ENCODE measurements at regions not wholly inside any gene's neighbourhood (a gene's known extent, or its start where the extent isn't known, plus 50 kb on each side); places are given as distances from the start of the nearest gene placed in this dataset.

DNA sequence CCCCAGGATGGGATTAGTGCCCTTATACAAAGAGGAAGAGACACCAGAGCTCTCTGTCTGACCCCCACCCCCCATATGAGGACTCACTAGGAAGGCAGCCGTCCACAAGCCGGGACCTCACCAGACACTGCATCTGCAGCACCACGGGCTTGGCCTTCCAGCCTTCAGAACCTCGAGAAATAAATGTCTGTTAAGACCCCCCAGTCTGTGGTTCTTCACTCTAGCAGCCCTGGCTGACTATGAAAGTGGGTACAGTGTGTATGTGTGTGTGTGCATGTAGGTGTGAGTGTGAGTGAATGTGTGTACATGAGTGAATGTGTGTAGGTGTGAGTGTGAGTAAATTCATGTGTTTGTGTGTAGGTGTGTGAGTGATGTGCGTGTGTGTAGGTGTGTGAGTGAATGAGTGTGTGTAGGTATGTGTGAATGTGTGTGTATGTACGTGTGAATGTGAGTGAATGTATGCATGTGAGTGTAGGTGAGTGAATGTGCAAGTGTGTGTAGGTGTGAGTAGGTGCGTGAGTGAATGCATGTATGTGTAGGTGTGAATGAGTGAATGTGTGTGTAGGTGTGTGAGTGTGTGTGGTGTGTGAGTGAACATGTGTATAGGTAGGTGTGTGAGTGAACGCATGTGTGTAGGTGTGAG, 201.6 kb upstream of the ZNF536 start:
- DNase-seq: no peak

DNA sequence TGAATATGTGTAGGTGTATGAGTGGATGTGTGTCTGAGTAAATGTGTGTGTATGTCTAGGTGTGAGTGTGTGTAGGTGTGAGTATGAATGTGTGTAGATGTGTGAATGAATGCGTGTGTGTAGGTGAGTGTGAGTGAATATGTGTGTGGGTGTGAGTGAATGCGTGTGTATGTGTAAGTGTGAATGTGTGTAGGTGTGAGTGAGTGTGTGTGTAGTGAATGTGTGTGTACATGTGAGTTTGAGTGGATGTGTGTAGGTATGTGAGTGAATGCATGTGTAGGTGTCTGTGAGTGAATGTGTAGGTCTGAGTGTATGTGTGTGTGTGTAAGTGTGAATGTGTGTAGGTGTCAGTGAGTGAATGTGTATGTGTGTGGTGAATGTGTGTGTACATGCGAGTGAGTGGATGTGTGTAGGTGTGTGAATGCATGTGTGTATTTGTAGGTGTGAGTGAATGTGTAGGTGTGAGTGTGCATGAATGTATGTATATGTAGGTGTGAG, 201.0 kb upstream of the ZNF536 start:
- DNase-seq: no peak

- DNase-seq: no peak
Observed at GRCh38 chr19:30171795-30172612, 200.2 kb upstream of the ZNF536 start.

DNA sequence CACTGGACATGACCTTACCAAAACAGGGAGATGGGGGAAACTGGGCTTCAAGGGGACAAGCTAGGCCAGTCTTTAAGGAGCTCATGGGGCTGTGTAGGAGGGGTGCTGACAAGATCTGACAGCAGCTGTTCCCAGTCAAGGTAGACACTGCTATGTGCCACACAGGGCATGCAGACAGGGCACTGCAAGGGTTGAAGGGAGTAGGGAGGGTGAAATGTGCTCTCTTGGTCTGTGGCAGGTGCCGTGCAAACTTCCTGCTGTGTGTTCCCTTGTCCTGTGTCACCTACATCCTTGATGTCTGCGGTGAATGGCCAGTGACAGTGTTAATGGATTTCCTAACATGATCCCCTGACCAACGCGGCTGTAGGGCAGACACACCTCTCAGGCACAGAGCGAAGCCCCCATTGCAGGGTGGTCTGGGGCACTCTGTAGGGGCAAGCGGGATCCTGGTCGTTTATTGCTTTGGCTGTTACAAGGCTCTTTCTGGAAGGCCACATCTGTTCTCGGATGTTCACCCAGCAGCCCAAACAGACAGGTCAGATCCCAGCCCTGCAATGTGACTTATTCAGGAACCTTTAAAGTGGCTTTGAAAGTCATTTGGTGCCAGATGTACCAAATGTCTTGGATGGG, 199.5 kb upstream of the ZNF536 start:
- no peak for DNase-seq

GRCh38 chr19:30173593-30174356, 198.4 kb upstream of the ZNF536 start:
- no peak for DNase-seq

- no peak for DNase-seq
Observed at GRCh38 chr19:30174357-30174645, 197.9 kb upstream of the ZNF536 start.

DNA sequence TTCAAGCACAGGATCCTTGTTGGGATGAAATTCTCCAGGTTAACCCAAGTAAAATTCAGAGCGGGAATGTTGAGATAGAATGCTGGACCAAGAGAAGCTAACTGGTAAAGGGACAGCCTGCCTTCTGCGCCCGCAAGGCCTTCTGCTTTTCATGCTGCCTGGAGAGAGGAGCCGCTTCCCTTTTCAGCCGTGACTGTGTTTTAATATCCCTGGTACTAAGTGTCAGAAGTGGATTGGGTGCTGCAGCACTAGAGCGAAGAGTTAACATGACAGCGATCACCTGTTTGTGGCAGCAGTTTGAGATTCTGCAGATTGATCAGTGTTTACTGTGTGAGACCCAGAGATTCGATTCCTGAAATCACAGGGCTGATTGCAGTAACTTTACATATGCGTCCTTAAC, 197.4 kb upstream of the ZNF536 start:
- DNase-seq: no peak

- DNase-seq: no peak
Observed at GRCh38 chr19:30175987-30176386, 196.2 kb upstream of the ZNF536 start.

- DNase-seq: no peak
Observed at GRCh38 chr19:30178721-30179402, 193.3 kb upstream of the ZNF536 start.

DNA sequence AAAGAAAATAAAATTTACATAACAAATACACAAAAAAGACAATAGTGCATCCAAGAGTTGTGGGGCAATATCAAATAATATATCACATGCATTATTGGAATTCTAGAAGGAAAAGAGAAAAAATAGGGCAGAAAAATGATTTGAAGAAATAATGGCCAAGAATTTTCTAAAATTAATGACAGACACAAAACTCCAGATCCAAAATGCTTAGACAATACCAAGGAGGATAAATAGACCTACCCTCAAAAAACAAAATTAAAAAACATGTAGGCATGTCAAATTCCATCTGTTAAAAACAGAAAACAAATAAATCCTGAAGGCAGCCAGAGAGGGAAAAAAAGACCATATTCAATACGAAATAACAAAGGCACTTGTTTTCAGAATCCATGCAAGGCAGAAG, 191.5 kb upstream of the ZNF536 start:
- no peak for DNase-seq

DNA sequence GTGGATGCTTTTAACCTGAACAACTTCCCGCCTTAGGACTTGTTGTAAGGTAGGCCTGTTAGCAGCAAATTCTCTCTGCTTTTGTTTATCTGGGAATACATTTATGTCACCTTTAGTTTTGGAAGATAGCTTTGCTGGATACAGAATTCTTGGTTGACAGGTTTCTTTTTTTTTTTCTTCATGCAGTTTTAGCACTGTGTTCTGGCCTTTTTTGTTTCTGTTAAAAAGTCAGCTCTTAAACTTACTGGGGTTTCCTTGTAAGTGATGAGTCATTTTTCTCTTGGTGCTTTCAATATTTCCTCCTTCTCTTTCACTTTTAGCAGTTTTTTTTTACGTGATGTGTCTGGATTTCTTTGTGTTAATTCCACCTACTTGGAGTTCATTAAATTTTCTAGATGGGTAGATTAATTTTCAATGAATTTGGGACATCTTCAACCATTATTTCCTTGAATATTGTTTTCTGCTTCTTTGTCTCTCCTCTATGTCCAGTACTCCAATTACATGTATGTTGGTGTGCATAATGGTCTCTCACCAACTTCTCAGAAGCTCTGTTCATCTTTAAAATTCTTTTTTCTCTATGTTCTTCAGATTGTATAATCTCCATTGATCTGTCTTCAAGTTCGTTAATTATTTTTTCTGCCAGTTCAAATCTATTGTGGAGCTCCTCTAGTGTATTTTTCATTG, 188.2 kb upstream of the ZNF536 start:
- no peak for DNase-seq

GRCh38 chr19:30202060-30202600, 170.1 kb upstream of the ZNF536 start:
- DNase-seq: no peak

DNA sequence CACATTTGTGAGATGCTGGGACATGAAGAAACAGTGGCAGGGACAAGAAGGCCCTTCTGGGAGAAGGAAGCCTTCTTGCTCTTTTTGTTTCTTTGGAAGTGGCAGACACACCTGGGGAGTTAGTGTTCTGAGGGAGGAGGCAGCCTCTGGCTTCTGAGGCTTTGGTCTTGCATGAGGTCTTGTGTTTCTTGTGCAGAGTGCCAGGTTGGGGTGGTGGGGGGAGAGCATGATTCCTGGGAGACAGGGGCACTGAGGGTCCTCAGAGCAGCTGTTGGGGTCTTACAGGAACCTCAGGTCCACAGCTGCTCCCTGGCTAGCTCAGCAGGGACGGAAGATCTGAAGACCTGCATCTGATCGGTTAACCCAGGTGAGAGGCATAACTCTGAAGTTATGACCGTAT, 167.5 kb upstream of the ZNF536 start:
- DNase-seq: no peak

DNA sequence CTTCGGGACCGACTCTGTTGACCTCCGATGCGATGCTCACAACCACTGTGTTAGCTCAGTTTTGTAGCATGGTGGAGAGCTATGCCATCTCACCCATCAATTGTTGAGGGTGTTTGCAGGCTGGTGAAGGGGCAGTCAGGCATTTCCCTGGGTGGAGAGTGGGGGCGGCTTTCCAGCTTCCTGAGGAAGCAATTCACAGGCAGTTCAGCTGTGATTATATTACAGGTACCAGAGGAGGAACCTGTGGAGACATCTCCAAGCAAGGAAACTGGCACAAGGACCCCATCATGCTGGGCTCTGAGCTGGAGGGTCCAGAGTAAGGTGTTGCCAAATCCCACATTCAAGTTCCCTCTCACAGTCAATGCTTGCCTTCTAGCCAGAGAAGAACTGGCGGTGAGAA, 166.0 kb upstream of the ZNF536 start:
- no peak for DNase-seq

GRCh38 chr19:30207357-30207756, 164.8 kb upstream of the ZNF536 start:
- no peak for DNase-seq

GRCh38 chr19:30208436-30209060, 163.6 kb upstream of the ZNF536 start:
- DNase-seq: no peak

DNA sequence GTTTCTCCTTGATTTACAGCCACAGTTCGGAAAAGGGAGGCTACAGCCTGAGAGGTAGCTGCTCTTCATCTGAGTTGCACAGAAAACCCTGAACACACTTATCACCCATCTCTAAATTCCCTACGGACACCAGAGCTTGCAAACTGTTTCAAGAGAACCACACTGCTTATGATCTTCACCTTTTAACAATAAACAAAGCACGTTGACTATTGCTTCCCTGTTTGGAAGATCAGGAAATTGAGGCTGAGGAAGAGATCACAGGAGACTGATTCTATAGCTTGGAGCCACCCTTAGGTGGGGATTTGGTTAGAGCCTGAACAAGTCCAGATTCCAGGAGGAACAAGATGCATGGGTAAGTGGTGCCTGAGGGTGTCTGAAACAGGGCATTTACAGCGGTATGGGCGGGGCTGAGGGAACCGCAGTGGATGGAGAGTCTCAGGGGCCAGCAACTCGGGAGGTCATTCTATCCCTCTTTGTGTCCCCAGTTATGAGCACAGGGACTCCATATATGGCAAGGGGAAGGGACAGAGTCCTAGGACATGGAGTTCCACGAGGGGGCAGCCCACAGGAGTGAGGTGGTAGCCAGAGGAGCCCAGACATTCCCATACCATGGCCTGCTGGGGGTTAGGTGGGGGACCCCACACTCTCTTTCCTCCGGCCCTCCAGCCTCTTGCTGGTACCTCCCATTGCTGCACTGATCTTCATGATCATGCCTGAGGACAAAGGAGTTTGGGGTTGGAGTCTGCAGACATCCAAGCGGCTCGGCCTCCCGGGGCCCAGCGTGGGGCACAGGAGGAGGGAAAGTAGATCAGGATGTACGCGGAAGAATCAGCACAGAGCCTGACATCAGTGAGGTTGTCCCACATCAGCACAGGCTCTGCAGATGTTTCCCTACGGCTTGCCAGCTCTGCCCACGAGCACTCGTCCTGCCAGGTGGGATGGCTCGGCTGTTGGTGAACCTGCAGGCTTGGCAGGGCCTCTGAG, 162.3 kb upstream of the ZNF536 start:
- DNase-seq: no peak

DNA sequence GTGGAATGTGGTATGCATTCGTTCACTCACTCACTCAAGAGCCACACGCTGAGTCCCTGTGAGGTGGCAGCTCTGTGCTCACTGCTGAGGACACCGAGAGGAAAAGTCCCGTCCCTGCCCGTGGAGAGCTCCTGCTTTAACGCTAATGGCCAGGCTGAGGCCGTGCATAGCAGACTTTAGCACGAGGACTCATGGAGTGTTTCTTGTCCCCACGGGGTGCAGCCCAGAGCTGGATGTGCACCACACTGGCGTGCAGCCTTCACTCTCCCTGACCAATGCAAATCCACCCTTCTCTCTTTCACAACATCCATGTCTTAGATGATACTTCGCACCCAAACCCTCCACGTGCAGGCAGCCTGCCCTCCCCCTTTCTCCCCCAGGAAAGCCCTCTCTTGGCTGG, 159.6 kb upstream of the ZNF536 start:
- no peak for DNase-seq

- no peak for DNase-seq
Observed at GRCh38 chr19:30214651-30215051, 157.5 kb upstream of the ZNF536 start.

Measured in right lung (tissue), 2 donors.